ENCODE measurements at regions not wholly inside any gene's neighbourhood (a gene's known extent, or its start where the extent isn't known, plus 50 kb on each side); places are given as distances from the start of the nearest gene placed in this dataset.
"Not testable (repeated sequence)": the region's sequence is repeated elsewhere in the genome, so short reads cannot be mapped to it uniquely, and the experiment has no call there.

GRCh38 chr3:35263477-35263876 lies 375.8 kb upstream of the ARPP21 start:
- no peak for DNase-seq

DNA sequence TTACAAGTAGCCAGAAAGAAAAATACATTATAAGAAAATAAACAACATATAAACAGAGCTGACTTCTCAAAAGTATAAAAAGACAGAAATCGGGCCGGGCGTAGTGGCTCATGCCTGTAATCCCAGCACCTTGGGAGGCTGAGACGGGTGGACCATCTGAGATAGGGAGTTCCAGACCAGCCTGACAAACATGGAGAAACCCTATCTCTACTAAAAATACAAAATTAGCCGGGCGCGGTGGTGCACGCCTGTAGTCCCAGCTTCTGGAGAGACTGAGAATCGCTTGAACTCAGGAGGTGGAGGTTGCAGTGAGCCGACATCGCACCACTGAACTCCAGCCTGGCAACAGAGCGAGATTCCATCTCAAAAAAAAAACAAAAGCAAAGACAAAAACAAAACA lies 373.3 kb upstream of the ARPP21 start:
- not testable (repeated sequence) for DNase-seq

DNA sequence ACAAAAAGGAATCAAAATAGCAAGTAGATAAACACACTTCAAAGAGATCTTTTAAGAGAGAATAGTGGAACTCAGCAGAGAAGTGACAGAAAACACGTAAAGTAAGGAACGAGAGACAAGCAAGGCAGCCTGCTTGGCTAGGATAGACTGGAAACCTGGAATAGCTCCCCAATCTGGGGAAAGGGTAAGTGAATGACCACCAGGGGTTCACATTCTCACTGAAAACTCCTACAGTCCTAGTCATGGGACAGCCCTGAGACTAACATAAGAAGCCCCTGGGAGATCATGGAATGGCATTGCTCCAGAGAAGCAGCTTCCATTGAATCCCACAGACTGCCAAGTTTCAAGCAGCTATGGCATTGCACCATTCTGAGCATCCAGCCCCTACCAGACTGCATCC lies 363.6 kb upstream of the ARPP21 start:
- no peak for DNase-seq

DNA sequence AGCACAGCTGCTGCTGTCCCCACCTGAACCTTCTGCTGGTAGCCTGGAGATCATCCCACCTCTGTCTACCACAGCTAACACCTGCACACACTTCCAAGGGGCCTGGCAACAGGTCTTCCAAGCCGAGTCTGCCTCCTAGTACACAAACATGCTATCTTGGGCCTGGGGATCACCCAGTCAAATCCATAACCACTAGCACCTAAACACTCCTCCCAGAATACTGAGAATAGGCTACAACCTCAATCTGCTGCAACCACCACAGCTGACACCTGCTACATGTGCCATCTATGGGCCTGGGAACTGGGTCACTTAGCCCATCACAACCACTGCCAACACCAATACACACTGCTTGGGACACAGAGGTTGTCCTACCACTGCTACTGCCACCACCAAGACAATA lies 362.8 kb upstream of the ARPP21 start:
- no peak for DNase-seq

- DNase-seq = no peak
Observed at GRCh38 chr3:35291471-35292236, 347.7 kb upstream of the ARPP21 start.

- no peak for DNase-seq
Observed at GRCh38 chr3:35292568-35292967, 346.8 kb upstream of the ARPP21 start.

GRCh38 chr3:35295906-35296305 lies 343.4 kb upstream of the ARPP21 start:
- DNase-seq = no peak

- DNase-seq = no peak
Observed at GRCh38 chr3:35296533-35296932, 342.8 kb upstream of the ARPP21 start.

DNA sequence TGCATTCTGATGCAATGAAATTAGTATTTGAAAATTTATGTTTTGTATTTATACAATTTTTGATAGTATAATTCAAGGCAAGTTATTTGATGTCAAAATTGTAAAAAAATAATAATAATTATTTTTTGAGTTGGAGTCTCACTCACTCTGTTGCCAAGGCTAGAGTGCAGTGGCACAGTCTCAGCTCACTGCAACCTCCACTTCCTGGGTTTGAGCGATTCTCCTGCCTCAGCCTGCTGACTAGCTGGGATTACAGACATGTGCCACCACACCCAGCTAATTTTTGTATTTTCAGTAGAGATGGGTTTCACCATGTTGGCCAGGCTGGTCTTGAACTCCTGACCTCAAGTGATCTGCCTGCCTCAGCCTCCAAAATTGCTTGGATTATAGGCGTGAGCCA lies 342.4 kb upstream of the ARPP21 start:
- not testable (repeated sequence) for DNase-seq

- no peak for DNase-seq
Observed at GRCh38 chr3:35305406-35305805, 333.9 kb upstream of the ARPP21 start.

DNA sequence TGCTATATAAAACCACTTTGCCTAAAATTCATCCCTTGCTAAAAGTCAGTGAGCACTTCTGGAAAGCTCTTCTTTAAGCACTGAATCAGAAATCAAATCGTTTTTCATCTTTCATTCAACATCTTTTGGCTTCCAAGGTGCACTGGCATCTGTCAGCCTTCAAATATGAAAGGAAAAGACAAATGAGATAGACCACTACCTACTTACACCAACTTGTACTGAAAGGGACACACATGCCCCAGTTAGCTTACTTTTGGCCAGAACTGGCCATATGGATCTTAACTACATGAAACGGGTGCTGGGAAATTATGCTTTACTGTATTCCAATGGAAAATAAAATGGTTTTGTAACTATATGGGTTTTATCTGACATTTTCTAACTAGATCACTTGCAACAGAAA lies 332.0 kb upstream of the ARPP21 start:
- no peak for DNase-seq

GRCh38 chr3:35316841-35317240 lies 322.5 kb upstream of the ARPP21 start:
- not testable (repeated sequence) for DNase-seq

DNA sequence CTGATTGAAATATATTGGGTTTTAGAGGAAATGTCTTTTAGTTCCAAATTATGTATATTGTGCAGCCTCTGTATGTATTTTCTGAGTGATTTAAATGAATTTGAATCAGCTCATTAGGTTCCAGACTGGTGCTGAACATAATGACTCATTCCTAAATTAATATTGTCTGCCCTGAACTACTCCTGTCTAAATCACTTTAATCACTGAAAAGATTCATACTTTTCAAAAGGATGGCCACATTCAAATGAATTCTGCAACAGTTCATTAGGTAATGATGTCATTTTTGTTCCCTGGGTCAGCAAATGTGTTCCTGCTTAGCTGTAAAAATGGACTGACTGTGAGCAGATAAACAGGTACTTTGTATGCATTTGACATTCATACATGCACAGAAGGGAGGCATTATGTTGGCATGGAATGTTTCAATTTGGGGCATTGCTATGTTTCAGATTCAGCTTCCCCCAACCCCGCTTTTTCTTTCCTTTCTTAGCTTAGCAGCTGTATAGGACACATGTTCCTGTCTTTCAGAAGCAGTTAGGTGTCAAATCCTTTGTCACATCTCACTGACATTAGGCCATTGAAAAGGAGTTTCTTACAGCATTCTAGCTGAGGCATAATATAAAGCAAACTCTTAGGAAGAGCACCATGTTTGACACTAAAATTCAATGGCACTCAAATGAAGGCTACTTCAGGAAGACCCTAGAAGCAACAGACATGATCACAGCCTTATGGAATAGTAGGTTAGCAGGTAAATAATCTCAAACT lies 318.5 kb upstream of the ARPP21 start:
- DNase-seq = no peak

DNA sequence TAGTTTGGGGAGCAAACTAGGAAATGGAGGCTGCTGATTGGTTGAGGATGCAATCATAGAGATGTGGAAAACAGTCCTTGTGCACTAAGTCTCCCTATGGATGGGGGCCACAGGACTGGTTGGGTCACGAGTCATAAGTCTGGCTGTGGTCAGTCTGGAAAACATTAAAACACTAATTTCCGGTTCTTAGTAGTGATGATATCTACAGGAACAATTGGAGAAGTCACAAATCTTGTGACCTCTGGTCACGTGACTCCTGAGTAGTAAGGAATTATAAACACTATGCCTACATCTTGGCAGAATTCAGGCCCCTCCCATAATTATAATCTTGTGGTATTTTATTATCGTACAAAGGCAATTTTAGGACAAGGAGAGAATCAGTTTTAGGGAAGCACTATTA lies 317.3 kb upstream of the ARPP21 start:
- DNase-seq = no peak

DNA sequence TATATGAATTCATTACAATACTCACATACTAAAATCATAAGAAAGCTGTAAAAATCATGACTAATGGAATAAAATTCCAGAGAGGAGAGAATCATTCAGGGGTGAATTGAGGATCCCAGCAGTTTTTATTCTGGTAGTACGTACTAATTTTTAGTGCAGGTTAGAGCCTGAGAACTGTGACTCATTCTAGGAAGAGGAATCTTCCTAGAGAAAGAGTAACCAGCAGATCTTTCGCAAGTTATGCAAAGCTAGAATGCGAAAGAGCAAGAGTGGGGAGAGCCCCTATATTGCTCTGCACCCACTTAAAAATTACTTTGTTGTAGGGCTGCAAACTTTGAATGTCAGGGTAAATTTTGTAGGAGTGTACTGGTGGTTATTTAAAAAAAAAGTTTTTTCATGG lies 303.6 kb upstream of the ARPP21 start:
- DNase-seq = no peak

DNA sequence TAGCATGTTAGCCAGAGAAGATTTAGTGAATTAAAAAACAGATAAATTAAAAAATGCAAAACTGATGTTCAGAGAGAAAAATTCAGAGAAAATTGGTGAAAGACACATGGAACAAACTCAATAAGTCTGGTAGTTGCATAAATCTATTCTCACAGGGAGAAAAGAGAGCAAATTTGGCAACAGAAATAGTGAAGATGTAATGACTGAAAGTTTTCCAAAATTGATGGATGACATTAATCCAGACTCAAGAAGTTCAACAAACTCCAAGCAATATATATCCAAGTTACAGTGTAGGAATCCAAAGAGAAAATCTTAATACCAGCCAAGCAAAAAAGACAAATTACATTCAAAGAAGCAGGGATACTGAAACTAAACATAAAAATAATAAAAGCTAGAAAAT lies 302.7 kb upstream of the ARPP21 start:
- no peak for DNase-seq

DNA sequence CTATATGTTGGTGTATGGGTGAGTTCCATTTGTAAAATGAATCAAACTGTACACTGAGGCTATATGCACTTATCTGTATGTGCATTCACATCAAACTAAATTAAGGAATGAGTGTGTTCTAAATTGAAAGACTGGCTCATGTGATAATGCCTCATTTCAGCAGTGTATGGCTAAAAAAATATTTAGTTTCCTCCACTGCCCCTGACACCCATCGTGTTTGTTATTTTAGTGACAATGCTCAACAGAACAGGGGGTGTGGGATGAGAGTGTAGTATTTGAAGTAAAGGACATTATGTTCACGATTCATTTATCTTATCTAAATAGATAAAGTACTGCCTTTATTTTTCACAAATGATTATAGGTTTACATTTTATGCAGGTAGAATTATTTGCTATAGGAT lies 301.1 kb upstream of the ARPP21 start:
- DNase-seq = no peak

DNA sequence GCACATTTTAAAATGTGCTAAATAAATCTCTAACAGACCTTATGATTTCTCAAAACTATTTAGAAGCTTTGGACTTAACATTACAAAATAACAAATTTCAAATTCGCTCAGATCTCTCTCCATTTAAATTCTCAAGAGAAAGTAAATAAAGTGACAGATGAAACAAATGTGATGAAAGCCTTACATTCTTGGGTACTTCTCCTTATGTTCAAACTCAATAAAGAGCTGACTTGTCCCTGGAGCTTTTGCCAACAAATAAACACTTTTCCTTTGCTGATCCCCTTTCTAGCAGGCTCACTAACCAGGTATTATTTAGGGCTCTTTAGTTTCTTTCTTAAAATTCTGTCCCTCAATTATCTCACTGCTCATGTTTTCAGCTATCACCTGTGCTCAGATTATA lies 259.1 kb upstream of the ARPP21 start:
- no peak for DNase-seq

GRCh38 chr3:35383216-35383615 lies 256.1 kb upstream of the ARPP21 start:
- no peak for DNase-seq

- DNase-seq = peak in 1 of 2 donors; percentile 0
Observed at GRCh38 chr3:35383719-35384555, 255.4 kb upstream of the ARPP21 start.

DNA sequence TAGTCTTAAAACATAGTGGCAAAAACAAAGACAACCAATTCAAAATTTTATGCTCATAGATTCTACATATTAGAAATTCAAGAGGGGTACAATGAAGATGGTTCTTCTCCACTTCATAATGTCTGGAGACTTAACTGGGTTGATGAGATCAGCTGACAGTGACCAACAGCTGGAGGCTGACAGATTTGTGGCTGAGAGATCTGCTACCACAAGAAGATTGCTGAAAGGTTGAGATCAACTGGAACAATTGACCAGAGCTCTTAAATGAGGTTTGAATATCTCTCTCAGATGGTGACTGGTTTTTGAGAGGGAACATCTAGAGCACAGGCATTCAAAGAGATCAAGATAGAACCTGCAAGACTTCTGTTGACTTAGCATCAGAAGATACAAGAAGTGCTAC lies 254.1 kb upstream of the ARPP21 start:
- DNase-seq = no peak

DNA sequence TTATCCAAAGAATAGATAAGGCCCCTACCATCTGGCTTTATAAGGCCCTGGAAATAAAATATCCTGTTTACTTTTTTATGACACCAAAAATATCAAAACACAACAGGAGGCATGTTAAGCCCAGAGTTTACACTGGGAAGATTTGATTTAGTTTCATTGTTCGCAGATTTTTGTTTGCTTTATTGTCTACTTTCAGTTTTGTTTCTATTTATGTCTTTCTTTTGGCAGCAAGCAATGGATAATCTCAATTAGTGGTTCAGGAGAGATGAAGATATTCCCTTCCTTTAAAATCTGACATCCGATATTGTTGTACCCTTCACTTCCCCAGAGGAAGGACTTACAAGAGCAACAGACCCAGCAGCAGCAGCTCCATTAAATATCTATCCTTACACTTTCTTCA lies 249.4 kb upstream of the ARPP21 start:
- no peak for DNase-seq

GRCh38 chr3:35392187-35392586 lies 247.1 kb upstream of the ARPP21 start:
- no peak for DNase-seq

All from right lung (tissue), 2 donors.